ENCODE measurements at regions not wholly inside any gene's neighbourhood (a gene's known extent, or its start where the extent isn't known, plus 50 kb on each side); places are given as distances from the start of the nearest gene placed in this dataset.
"Not testable (repeated sequence)": the region's sequence is repeated elsewhere in the genome, so short reads cannot be mapped to it uniquely, and the experiment has no call there.

- H3K4me3 Mint-ChIP-seq, result no peak overlapping the region
- no peak for ATAC-seq
- no peak for DNase-seq (ENCODE audit: low spot score in 2 of 2)
- no peak overlapping the region for H3K27ac Mint-ChIP-seq
- H3K9me3 Mint-ChIP-seq, result no peaks in the 10 kb centered on the region
- no peaks in the 10 kb centered on the region for H3K4me1 Mint-ChIP-seq
- H3K36me3 Mint-ChIP-seq, result no peaks in the 10 kb centered on the region
Observed at GRCh38 chr10:9137368-9137767, 1082.9 kb downstream of the GATA3 start.

- not testable (repeated sequence) for H3K4me1 Mint-ChIP-seq; H3K27ac Mint-ChIP-seq; H3K4me3 Mint-ChIP-seq; H3K9me3 Mint-ChIP-seq; DNase-seq (ENCODE audit: low spot score in 2 of 2); ATAC-seq; H3K36me3 Mint-ChIP-seq
Observed at GRCh38 chr10:9138829-9139228, 1084.3 kb downstream of the GATA3 start.

- Mint-ChIP-seq H3K4me3 (no peak overlapping the region), H3K4me1 (no peaks in the 10 kb centered on the region), H3K36me3 (no peaks in the 10 kb centered on the region), H3K27ac (no peak overlapping the region), H3K9me3 (no peaks in the 10 kb centered on the region)
- ATAC-seq, result no peak
- DNase-seq (ENCODE audit: low spot score in 2 of 2), result no peak
Observed at GRCh38 chr10:9140373-9140772, 1085.9 kb downstream of the GATA3 start.

GRCh38 chr10:9147475-9147874 is 1093.0 kb downstream of the GATA3 start:
- Mint-ChIP-seq H3K27ac (no peak overlapping the region), H3K36me3 (no peaks in the 10 kb centered on the region), H3K9me3 (no peaks in the 10 kb centered on the region), H3K4me1 (no peaks in the 10 kb centered on the region), H3K4me3 (no peak overlapping the region)
- DNase-seq (ENCODE audit: low spot score in 2 of 2), result no peak
- ATAC-seq, result no peak

- ATAC-seq (no peak), DNase-seq (ENCODE audit: low spot score in 2 of 2) (no peak)
- Mint-ChIP-seq H3K36me3 (no peaks in the 10 kb centered on the region), H3K4me3 (no peak overlapping the region), H3K27ac (no peak overlapping the region), H3K9me3 (no peaks in the 10 kb centered on the region), H3K4me1 (no peaks in the 10 kb centered on the region)
Observed at GRCh38 chr10:9149134-9149533, 1094.6 kb downstream of the GATA3 start.

GRCh38 chr10:9153057-9153456 is 1098.6 kb downstream of the GATA3 start:
- not testable (repeated sequence) for H3K9me3 Mint-ChIP-seq; H3K27ac Mint-ChIP-seq; H3K36me3 Mint-ChIP-seq; DNase-seq (ENCODE audit: low spot score in 2 of 2); ATAC-seq; H3K4me1 Mint-ChIP-seq; H3K4me3 Mint-ChIP-seq

GRCh38 chr10:9157656-9158055 is 1103.2 kb downstream of the GATA3 start:
- no peak for DNase-seq (ENCODE audit: low spot score in 2 of 2)
- Mint-ChIP-seq H3K9me3 (no peaks in the 10 kb centered on the region), H3K4me3 (no peak overlapping the region), H3K27ac (no peak overlapping the region), H3K4me1 (no peaks in the 10 kb centered on the region), H3K36me3 (no peaks in the 10 kb centered on the region)
- ATAC-seq, result no peak

- H3K36me3 Mint-ChIP-seq, result no peaks in the 10 kb centered on the region
- no peak for ATAC-seq
- H3K27ac Mint-ChIP-seq, result no peak overlapping the region
Observed at GRCh38 chr10:9158675-9159074, 1104.2 kb downstream of the GATA3 start.

GRCh38 chr10:9160275-9160674 is 1105.8 kb downstream of the GATA3 start:
- no peaks in the 10 kb centered on the region for H3K36me3 Mint-ChIP-seq
- no peak overlapping the region for H3K4me3 Mint-ChIP-seq
- no peak for ATAC-seq
- no peaks in the 10 kb centered on the region for H3K9me3 Mint-ChIP-seq
- no peak overlapping the region for H3K27ac Mint-ChIP-seq
- no peaks in the 10 kb centered on the region for H3K4me1 Mint-ChIP-seq
- no peak for DNase-seq (ENCODE audit: low spot score in 2 of 2)

More at GRCh38 chr10:9158675-9159074, 1104.2 kb downstream of the GATA3 start:
- H3K4me3 Mint-ChIP-seq, result no peak overlapping the region
- no peaks in the 10 kb centered on the region for H3K9me3 Mint-ChIP-seq
- H3K4me1 Mint-ChIP-seq, result no peaks in the 10 kb centered on the region
- DNase-seq (ENCODE audit: low spot score in 2 of 2), result no peak

GRCh38 chr10:9163699-9164098 is 1109.2 kb downstream of the GATA3 start:
- DNase-seq (ENCODE audit: low spot score in 2 of 2) (no peak), ATAC-seq (no peak)
- H3K27ac Mint-ChIP-seq, result no peak overlapping the region
- H3K9me3 Mint-ChIP-seq, result no peaks in the 10 kb centered on the region
- H3K36me3 Mint-ChIP-seq, result no peaks in the 10 kb centered on the region
- no peak overlapping the region for H3K4me3 Mint-ChIP-seq
- H3K4me1 Mint-ChIP-seq, result no peaks in the 10 kb centered on the region

- no peak overlapping the region for H3K4me3 Mint-ChIP-seq
- H3K36me3 Mint-ChIP-seq, result no peaks in the 10 kb centered on the region
- no peak for DNase-seq (ENCODE audit: low spot score in 2 of 2)
- peaks cover under 1% of the 10 kb centered on the region for H3K9me3 Mint-ChIP-seq
- no peaks in the 10 kb centered on the region for H3K4me1 Mint-ChIP-seq
- ATAC-seq, result no peak
- H3K27ac Mint-ChIP-seq, result no peak overlapping the region
Observed at GRCh38 chr10:9166770-9167169, 1112.3 kb downstream of the GATA3 start.

GRCh38 chr10:9172276-9172675 is 1117.8 kb downstream of the GATA3 start:
- Mint-ChIP-seq H3K27ac (no peak overlapping the region), H3K4me1 (no peaks in the 10 kb centered on the region), H3K9me3 (peaks cover 4% of the 10 kb centered on the region), H3K4me3 (no peak overlapping the region), H3K36me3 (no peaks in the 10 kb centered on the region)
- ATAC-seq (no peak), DNase-seq (ENCODE audit: low spot score in 2 of 2) (no peak)

GRCh38 chr10:9175200-9175599 is 1120.7 kb downstream of the GATA3 start:
- peak; percentile 42 for ATAC-seq

GRCh38 chr10:9183197-9183880 is 1128.9 kb downstream of the GATA3 start:
- not testable (repeated sequence) for DNase-seq (ENCODE audit: low spot score in 2 of 2); ATAC-seq; H3K4me1 Mint-ChIP-seq; H3K36me3 Mint-ChIP-seq; H3K27ac Mint-ChIP-seq; H3K9me3 Mint-ChIP-seq; H3K4me3 Mint-ChIP-seq

More at GRCh38 chr10:9175200-9175599, 1120.7 kb downstream of the GATA3 start:
- no peak overlapping the region for H3K4me3 Mint-ChIP-seq
- no peak for DNase-seq (ENCODE audit: low spot score in 2 of 2)
- no peaks in the 10 kb centered on the region for H3K4me1 Mint-ChIP-seq
- H3K27ac Mint-ChIP-seq, result no peak overlapping the region
- peaks cover 4% of the 10 kb centered on the region for H3K9me3 Mint-ChIP-seq
- no peaks in the 10 kb centered on the region for H3K36me3 Mint-ChIP-seq

GRCh38 chr10:9188022-9188810 is 1133.7 kb downstream of the GATA3 start:
- no peak overlapping the region for H3K4me3 Mint-ChIP-seq
- no peaks in the 10 kb centered on the region for H3K36me3 Mint-ChIP-seq
- ATAC-seq, result no peak
- H3K9me3 Mint-ChIP-seq, result no peaks in the 10 kb centered on the region
- no peak overlapping the region for H3K27ac Mint-ChIP-seq
- DNase-seq (ENCODE audit: low spot score in 2 of 2), result no peak
- no peaks in the 10 kb centered on the region for H3K4me1 Mint-ChIP-seq

GRCh38 chr10:9189448-9189847 is 1135.0 kb downstream of the GATA3 start:
- no peaks in the 10 kb centered on the region for H3K4me1 Mint-ChIP-seq
- H3K4me3 Mint-ChIP-seq, result no peak overlapping the region
- no peak for DNase-seq (ENCODE audit: low spot score in 2 of 2)
- ATAC-seq, result no peak
- no peaks in the 10 kb centered on the region for H3K36me3 Mint-ChIP-seq
- no peaks in the 10 kb centered on the region for H3K9me3 Mint-ChIP-seq
- H3K27ac Mint-ChIP-seq, result no peak overlapping the region

All from stimulated activated effector memory CD8-positive, alpha-beta T cell treated with anti-CD3 and anti-CD28 coated beads, Interleukin-12 subunit alpha, Interleukin-12 subunit beta, amount 100 ng/mL, for 72 hours (primary cell).